CD4-positive, alpha-beta memory T cell (primary cell): ENCODE measurements at regions not wholly inside any gene's neighbourhood (a gene's known extent, or its start where the extent isn't known, plus 50 kb on each side); places are given as distances from the start of the nearest gene placed in this dataset.

ENCODE experiments used
- CTCF ChIA-PET: fragments of 350-600 bp; sonication (Branson Sonifier 250); formaldehyde crosslinking; loops from one replicate; lab custom pipeline; 2021; ENCODE audit warnings: inconsistent platforms; ENCODE audit not compliant: partially characterized antibody; lab: Charles Lee
- POLR2A ChIA-PET: fragments of 350-600 bp; sonication (Branson Sonifier 250); formaldehyde crosslinking; loops from one replicate; lab custom pipeline; 2021; ENCODE audit not compliant: partially characterized antibody; lab: Charles Lee
- DNase-seq, 5 donors: peaks; one replicate each; pipeline versions ENCODE4 v3.0.0 to v3.0.0-alpha.2; 2020 to 2022; ENCODE audit warnings: mixed read lengths in 1 of 5
- H3K27ac ChIP-seq: one replicate; pipeline ENCODE4 v1.7.0; 2013; ENCODE audit warnings: low read depth, low read length
- H3K27me3 ChIP-seq: 2 replicates; pipeline ENCODE4 v1.7.0; 2013; ENCODE audit warnings: mild to moderate bottlenecking, low read length, moderate library complexity; ENCODE audit not compliant: insufficient read depth
- H3K36me3 ChIP-seq: 2 replicates; pipeline ENCODE4 v1.7.0; 2013; ENCODE audit warnings: mild to moderate bottlenecking, low read length, moderate library complexity; ENCODE audit not compliant: insufficient read depth
- H3K4me1 ChIP-seq: 2 replicates; pipeline ENCODE4 v1.7.0; 2013; ENCODE audit warnings: mild to moderate bottlenecking, low read length, moderate library complexity; ENCODE audit not compliant: insufficient read depth
- H3K4me3 ChIP-seq, 2 donors: one replicate each; pipeline ENCODE4 v1.7.0; 2013; ENCODE audit warnings: low read length in 2 of 2, mild to moderate bottlenecking in 1 of 2
- H3K9me3 ChIP-seq, 2 donors: one replicate each; pipeline ENCODE4 v1.7.0; 2013; ENCODE audit warnings: low read length in 2 of 2, control low read depth in 1 of 2; ENCODE audit not compliant: control insufficient read depth in 1 of 2
- H3K27ac Mint-ChIP-seq, 7 donors: one replicate each; pipeline ENCODE4 v1.8.0; 2020 to 2021; ENCODE audit warnings: mixed read lengths in 7 of 7, mild to moderate bottlenecking in 6 of 7, inconsistent platforms in 3 of 7, moderate library complexity in 3 of 7
- H3K27me3 Mint-ChIP-seq, 2 donors: one replicate each; pipeline ENCODE4 v1.8.0; 2020 to 2021; ENCODE audit warnings: mixed read lengths in 2 of 2
- H3K36me3 Mint-ChIP-seq, 2 donors: one replicate each; pipeline ENCODE4 v1.8.0; 2020 to 2021; ENCODE audit warnings: mixed read lengths in 2 of 2, inconsistent platforms in 1 of 2, mild to moderate bottlenecking in 1 of 2
- H3K4me1 Mint-ChIP-seq, 4 donors: one replicate each; pipeline ENCODE4 v1.8.0; 2020 to 2021; ENCODE audit warnings: mixed read lengths in 4 of 4, mild to moderate bottlenecking in 1 of 4
- H3K4me3 Mint-ChIP-seq, 8 donors: one replicate each; pipeline ENCODE4 v1.8.0; 2020 to 2021; ENCODE audit warnings: mixed read lengths in 8 of 8, mild to moderate bottlenecking in 7 of 8, moderate library complexity in 6 of 8, inconsistent platforms in 3 of 8
- H3K9me3 Mint-ChIP-seq, 8 donors: one replicate each; pipeline ENCODE4 v1.8.0; 2020 to 2021; ENCODE audit warnings: mixed read lengths in 8 of 8, mild to moderate bottlenecking in 5 of 8, inconsistent platforms in 3 of 8, moderate library complexity in 1 of 8
- intact Hi-C: fragments of 100-400 bp; cut with micrococcal nuclease; formaldehyde crosslinking; loops from one replicate; pipeline ENCODE4 v1.15.1; 2023

DNA sequence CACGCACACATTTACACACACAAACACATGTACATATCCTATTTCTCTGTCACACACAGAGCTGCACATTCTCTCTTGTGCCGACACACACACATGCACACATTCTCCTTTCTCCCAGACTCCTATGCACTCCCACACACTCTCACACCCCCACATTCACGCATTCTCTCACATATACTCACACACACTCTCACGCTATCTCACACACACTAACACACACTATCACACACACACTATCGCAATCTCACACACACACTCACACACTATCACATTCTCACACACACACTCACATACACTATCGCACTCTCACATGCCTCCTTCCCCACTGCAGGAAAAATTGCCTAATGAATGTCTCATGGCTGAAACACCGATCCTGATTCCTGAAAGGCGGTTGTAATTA, 450.7 kb downstream of the AACS start:
- H3K4me1 Mint-ChIP-seq: no peaks in the 10 kb centered on the region
- H3K27me3 ChIP-seq: no peaks in the 10 kb centered on the region

GRCh38 chr12:125518074-125518473, 452.8 kb downstream of the AACS start:
- Histone ChIP-seq H3K9me3 (no peaks in the 10 kb centered on the region), H3K4me3 (no peak overlapping the region), H3K27ac (no peak overlapping the region), H3K27me3 (no peaks in the 10 kb centered on the region), H3K4me1 (no peaks in the 10 kb centered on the region), H3K36me3 (no peaks in the 10 kb centered on the region)
- intact Hi-C loops: no loop called here
- ChIA-PET POLR2A (no interaction called here), CTCF (no interaction called here)
- DNase-seq: no peak
- Mint-ChIP-seq H3K27ac (no peak overlapping the region), H3K9me3 (peaks cover 2 to 13% (median 7%) of the 10 kb centered on the region in 8 donors), H3K27me3 (no peaks in the 10 kb centered on the region), H3K4me3 (no peak overlapping the region), H3K36me3 (no peaks in the 10 kb centered on the region), H3K4me1 (no peaks in the 10 kb centered on the region)

More for the DNA sequence above, 450.7 kb downstream of the AACS start:
- ChIA-PET CTCF (no interaction called here), POLR2A (no interaction called here)
- Histone ChIP-seq H3K36me3 (no peaks in the 10 kb centered on the region), H3K9me3 (no peaks in the 10 kb centered on the region), H3K4me1 (no peaks in the 10 kb centered on the region), H3K4me3 (no peak overlapping the region), H3K27ac (no peak overlapping the region)
- H3K9me3 Mint-ChIP-seq: peaks cover 0 to 4% (median 0%) of the 10 kb centered on the region in 8 donors
- no peak for DNase-seq
- H3K4me3 Mint-ChIP-seq: no peak overlapping the region
- H3K27ac Mint-ChIP-seq: no peak overlapping the region
- intact Hi-C loops: no loop called here
- no peaks in the 10 kb centered on the region for H3K27me3 Mint-ChIP-seq
- H3K36me3 Mint-ChIP-seq: no peaks in the 10 kb centered on the region

DNA sequence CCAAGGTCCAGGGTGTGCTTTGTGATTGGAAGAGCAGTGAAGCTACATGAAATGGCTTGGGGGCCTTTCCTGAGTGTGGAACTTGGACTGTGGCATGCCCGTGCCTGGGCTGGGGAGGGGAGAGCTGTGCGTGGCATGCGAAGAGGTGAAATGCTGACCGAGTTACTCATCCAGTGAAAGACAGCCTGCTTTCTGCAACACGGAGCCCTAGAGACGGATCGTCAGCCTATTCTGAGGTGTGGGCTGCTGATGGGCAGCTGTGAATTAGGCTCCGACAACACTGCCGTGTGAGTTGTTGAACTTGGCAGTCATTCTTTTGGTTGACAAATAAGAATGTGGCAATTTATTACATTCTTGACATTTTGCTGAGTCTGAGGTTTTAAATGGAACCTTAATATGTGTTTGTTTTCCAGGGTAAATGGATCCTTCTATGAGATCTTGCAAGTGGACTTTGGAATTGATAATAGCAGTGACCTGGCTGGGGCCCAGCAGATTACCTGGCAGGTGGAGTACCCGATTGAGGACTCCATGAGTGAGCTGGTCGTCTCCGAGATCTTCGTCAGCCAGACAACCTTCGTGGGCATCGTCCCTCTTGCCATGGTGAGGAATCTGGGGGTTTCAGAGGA, 453.9 kb downstream of the AACS start:
- Mint-ChIP-seq H3K9me3 (peaks cover 2 to 24% (median 11%) of the 10 kb centered on the region in 8 donors), H3K27me3 (no peaks in the 10 kb centered on the region), H3K4me1 (no peaks in the 10 kb centered on the region), H3K27ac (no peak overlapping the region), H3K4me3 (no peak overlapping the region), H3K36me3 (no peaks in the 10 kb centered on the region)
- H3K9me3 ChIP-seq: no peaks in the 10 kb centered on the region
- H3K27ac ChIP-seq: no peak overlapping the region
- DNase-seq: no peak
- no peak overlapping the region for H3K4me3 ChIP-seq
- no peaks in the 10 kb centered on the region for H3K4me1 ChIP-seq
- intact Hi-C loops: no loop called here
- H3K27me3 ChIP-seq: no peaks in the 10 kb centered on the region
- no peaks in the 10 kb centered on the region for H3K36me3 ChIP-seq
- POLR2A ChIA-PET: no interaction called here
- CTCF ChIA-PET: no interaction called here

DNA sequence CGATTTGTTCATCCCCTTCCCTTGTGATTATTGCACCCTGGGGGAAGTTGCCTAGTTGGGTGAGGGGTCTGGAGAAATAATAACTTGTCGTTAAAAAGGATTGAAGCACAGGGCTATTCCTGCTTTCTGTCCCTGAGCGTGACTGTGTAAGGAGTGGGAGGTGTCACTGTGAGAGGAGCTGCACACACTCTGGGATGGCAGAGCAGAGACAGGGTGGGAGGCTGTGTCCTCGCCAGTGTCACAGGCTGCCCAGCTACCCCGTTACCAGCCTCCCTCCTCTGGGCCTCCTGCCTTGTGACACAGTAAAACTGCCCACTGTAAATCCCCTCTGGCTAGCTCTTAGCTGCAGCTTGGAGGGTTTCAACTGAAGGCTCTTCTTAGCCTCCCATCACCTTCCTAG, 460.6 kb downstream of the AACS start:
- DNase-seq: no peak
- H3K27me3 Mint-ChIP-seq: peaks cover 0 to 1% of the 10 kb centered on the region in 2 donors
- no peak overlapping the region for H3K27ac ChIP-seq
- no peak overlapping the region for H3K4me3 Mint-ChIP-seq
- no peaks in the 10 kb centered on the region for H3K4me1 ChIP-seq
- intact Hi-C loops: no loop called here
- ChIA-PET CTCF (no interaction called here), POLR2A (no interaction called here)
- H3K4me1 Mint-ChIP-seq: no peaks in the 10 kb centered on the region
- no peaks in the 10 kb centered on the region for H3K36me3 ChIP-seq
- H3K36me3 Mint-ChIP-seq: no peaks in the 10 kb centered on the region
- no peak overlapping the region for H3K4me3 ChIP-seq
- H3K27ac Mint-ChIP-seq: no peak overlapping the region
- H3K9me3 ChIP-seq: no peaks in the 10 kb centered on the region
- H3K27me3 ChIP-seq: peaks cover 3% of the 10 kb centered on the region
- peaks cover 4 to 32% (median 14%) of the 10 kb centered on the region in 8 donors for H3K9me3 Mint-ChIP-seq

GRCh38 chr12:125528281-125528680, 463.0 kb downstream of the AACS start:
- no peaks in the 10 kb centered on the region for H3K4me1 Mint-ChIP-seq
- H3K4me3 Mint-ChIP-seq: no peak overlapping the region
- DNase-seq: no peak
- intact Hi-C loops: no loop called here
- H3K27me3 Mint-ChIP-seq: peaks cover 0 to 6% of the 10 kb centered on the region in 2 donors
- H3K27me3 ChIP-seq: peaks cover 8% of the 10 kb centered on the region
- no peak overlapping the region for H3K27ac Mint-ChIP-seq
- no peaks in the 10 kb centered on the region for H3K36me3 ChIP-seq
- POLR2A ChIA-PET: no interaction called here
- no peaks in the 10 kb centered on the region for H3K4me1 ChIP-seq
- no peaks in the 10 kb centered on the region for H3K9me3 ChIP-seq
- H3K4me3 ChIP-seq: no peak overlapping the region
- CTCF ChIA-PET: no interaction called here
- no peak overlapping the region for H3K27ac ChIP-seq
- peaks cover 0 to 18% (median 5%) of the 10 kb centered on the region in 8 donors for H3K9me3 Mint-ChIP-seq
- no peaks in the 10 kb centered on the region for H3K36me3 Mint-ChIP-seq

- no peaks in the 10 kb centered on the region for H3K36me3 ChIP-seq
- ChIA-PET CTCF (no interaction called here), POLR2A (no interaction called here)
- no peak overlapping the region for H3K27ac ChIP-seq
- Mint-ChIP-seq H3K27ac (no peak overlapping the region), H3K27me3 (peaks cover 0 to 7% of the 10 kb centered on the region in 2 donors), H3K4me3 (no peak overlapping the region), H3K9me3 (peaks cover 0 to 4% (median under 1%) of the 10 kb centered on the region in 8 donors), H3K36me3 (no peaks in the 10 kb centered on the region), H3K4me1 (no peaks in the 10 kb centered on the region)
- peaks cover 8% of the 10 kb centered on the region for H3K27me3 ChIP-seq
- no peak overlapping the region for H3K4me3 ChIP-seq
- intact Hi-C loops: no loop called here
- H3K9me3 ChIP-seq: no peaks in the 10 kb centered on the region
- no peaks in the 10 kb centered on the region for H3K4me1 ChIP-seq
- no peak for DNase-seq
Observed at GRCh38 chr12:125530201-125530600, 465.0 kb downstream of the AACS start.

- Mint-ChIP-seq H3K27ac (no peak overlapping the region), H3K4me1 (no peaks in the 10 kb centered on the region), H3K27me3 (peaks cover 0 to 7% of the 10 kb centered on the region in 2 donors), H3K4me3 (no peak overlapping the region), H3K9me3 (peaks cover 0 to 4% (median under 1%) of the 10 kb centered on the region in 8 donors), H3K36me3 (no peaks in the 10 kb centered on the region)
- no peak overlapping the region for H3K4me3 ChIP-seq
- H3K27ac ChIP-seq: no peak overlapping the region
- CTCF ChIA-PET: no interaction called here
- POLR2A ChIA-PET: no interaction called here
- H3K36me3 ChIP-seq: no peaks in the 10 kb centered on the region
- no peak for DNase-seq
- H3K27me3 ChIP-seq: peaks cover 8% of the 10 kb centered on the region
- H3K4me1 ChIP-seq: no peaks in the 10 kb centered on the region
- no peaks in the 10 kb centered on the region for H3K9me3 ChIP-seq
- intact Hi-C loops: no loop called here
Observed at GRCh38 chr12:125530876-125531275, 465.6 kb downstream of the AACS start.
